ENCODE measurements at regions not wholly inside any gene's neighbourhood (a gene's known extent, or its start where the extent isn't known, plus 50 kb on each side); places are given as distances from the start of the nearest gene placed in this dataset.

GRCh38 chr6:169324086-169324485, 70.4 kb upstream of the THBS2 start:
- CTCF ChIA-PET = no interaction called here
- no peak for DNase-seq (ENCODE audit: low read depth, low spot score)
- no peaks in the 10 kb centered on the region; the same call in 1 of the 2 replicates for H3K9me3 ChIP-seq (ENCODE audit: control insufficient read depth, insufficient read depth, low read length)
- POLR2A ChIA-PET = no interaction called here
- no peak for TF ChIP-seq CTCF (IDR thresholded peaks at IDR 0.05; ENCODE audit: low read depth, low read length)
- H3K27me3 ChIP-seq (ENCODE audit: control insufficient read depth, insufficient read depth, low read length) = no peaks in the 10 kb centered on the region
- no peak overlapping the region for H3K4me3 ChIP-seq (ENCODE audit: low read depth, low read length)
- no peak overlapping the region for H3K27ac ChIP-seq (ENCODE audit: low read depth, low read length)

GRCh38 chr6:169323221-169323620, 69.6 kb upstream of the THBS2 start:
- no peak for TF ChIP-seq CTCF (IDR thresholded peaks at IDR 0.05; ENCODE audit: low read depth, low read length)
- POLR2A ChIA-PET = no interaction called here
- CTCF ChIA-PET = no interaction called here
- Histone ChIP-seq H3K9me3 (ENCODE audit: control insufficient read depth, insufficient read depth, low read length) (no peaks in the 10 kb centered on the region; the same call in 1 of the 2 replicates), H3K4me3 (ENCODE audit: low read depth, low read length) (no peak overlapping the region), H3K27ac (ENCODE audit: low read depth, low read length) (no peak overlapping the region), H3K27me3 (ENCODE audit: control insufficient read depth, insufficient read depth, low read length) (no peaks in the 10 kb centered on the region)
- DNase-seq (ENCODE audit: low read depth, low spot score) = no peak

- ChIA-PET POLR2A (no interaction called here), CTCF (interaction anchor here (2.0 kb wide), 1 partner anchor 365 kb away, joined by 7 read pairs; no protein-coding TSS in a partner anchor)
- TF ChIP-seq CTCF (IDR thresholded peaks at IDR 0.05; ENCODE audit: low read depth, low read length) = no peak
- H3K27me3 ChIP-seq (ENCODE audit: control insufficient read depth, insufficient read depth, low read length) = no peaks in the 10 kb centered on the region
- H3K9me3 ChIP-seq (ENCODE audit: control insufficient read depth, insufficient read depth, low read length) = no peaks in the 10 kb centered on the region; the same call in 1 of the 2 replicates
- H3K4me3 ChIP-seq (ENCODE audit: low read depth, low read length) = no peak overlapping the region
- no peak overlapping the region for H3K27ac ChIP-seq (ENCODE audit: low read depth, low read length)
- no peak for DNase-seq (ENCODE audit: low read depth, low spot score)
Observed at GRCh38 chr6:169321546-169321945, 67.9 kb upstream of the THBS2 start.

- POLR2A ChIA-PET = no interaction called here
Observed at GRCh38 chr6:169320013-169320412, 66.4 kb upstream of the THBS2 start.

More at GRCh38 chr6:169320013-169320412, 66.4 kb upstream of the THBS2 start:
- no peaks in the 10 kb centered on the region; the same call in 1 of the 2 replicates for H3K9me3 ChIP-seq (ENCODE audit: control insufficient read depth, insufficient read depth, low read length)
- DNase-seq (ENCODE audit: low read depth, low spot score) = no peak
- no peak overlapping the region for H3K4me3 ChIP-seq (ENCODE audit: low read depth, low read length)
- H3K27ac ChIP-seq (ENCODE audit: low read depth, low read length) = no peak overlapping the region
- no peaks in the 10 kb centered on the region for H3K27me3 ChIP-seq (ENCODE audit: control insufficient read depth, insufficient read depth, low read length)
- TF ChIP-seq CTCF (IDR thresholded peaks at IDR 0.05; ENCODE audit: low read depth, low read length) = no peak
- CTCF ChIA-PET = interaction anchor here (2.0 kb wide), 1 partner anchor 363 kb away, joined by 7 read pairs; no protein-coding TSS in a partner anchor
